AG08395 (cell line): ENCODE measurements at regions not wholly inside any gene's neighbourhood (a gene's known extent, or its start where the extent isn't known, plus 50 kb on each side); places are given as distances from the start of the nearest gene placed in this dataset.
A peak's percentile ranks its signal among the peaks of the same experiment; 100 is the strongest.

Experiments
- DNase-seq: peaks from one replicate; pipeline ENCODE4 v3.0.0; 2012; ENCODE audit warnings: mixed read lengths, low spot score

GRCh38 chr19:28936001-28936400, 276.9 kb downstream of the UQCRFS1 start:
- no peak for DNase-seq

- DNase-seq = peak; percentile 61
These were observed 278.3 kb downstream of the UQCRFS1 start for GRCh38 chr19:28934631-28935030.

GRCh38 chr19:28933039-28933438, 279.9 kb downstream of the UQCRFS1 start:
- no peak for DNase-seq

DNA sequence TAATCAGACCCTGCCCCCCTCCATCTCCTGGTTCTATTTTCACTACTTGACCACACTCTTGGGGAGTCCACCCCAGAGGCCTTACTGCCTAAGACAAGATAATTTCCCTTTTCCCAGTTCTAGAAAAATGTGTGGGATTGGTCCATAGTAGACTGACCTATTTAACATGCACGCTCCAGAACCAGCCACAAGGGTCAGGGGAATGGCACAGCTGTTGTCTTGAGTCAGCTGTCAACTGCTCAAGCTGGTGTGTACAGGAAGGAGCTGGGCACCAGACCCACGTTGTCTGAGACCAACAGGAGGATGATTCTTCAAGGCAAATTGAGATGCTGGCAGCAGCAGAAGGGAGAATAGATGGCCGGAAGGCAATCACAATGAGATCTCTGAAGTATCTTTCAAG, 280.5 kb downstream of the UQCRFS1 start:
- DNase-seq = no peak

DNA sequence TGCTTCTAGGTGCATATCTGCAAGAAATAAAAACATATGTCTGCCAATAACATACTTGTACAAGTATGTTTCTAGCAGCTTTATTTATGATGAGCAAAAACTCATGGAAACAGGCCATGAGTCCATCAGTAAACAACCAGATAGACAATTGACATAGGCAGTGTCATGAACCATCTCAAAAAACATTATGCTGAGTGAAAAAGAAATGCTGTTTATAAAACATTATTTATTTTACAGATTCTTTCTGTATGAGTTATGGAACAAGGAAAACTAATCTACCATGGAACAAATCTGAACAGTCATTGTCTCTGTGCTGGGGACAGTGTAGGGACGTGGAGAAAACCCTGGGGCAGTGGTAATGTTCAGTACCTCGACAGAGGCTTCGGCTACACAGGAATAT, 283.9 kb downstream of the UQCRFS1 start:
- DNase-seq = no peak

DNA sequence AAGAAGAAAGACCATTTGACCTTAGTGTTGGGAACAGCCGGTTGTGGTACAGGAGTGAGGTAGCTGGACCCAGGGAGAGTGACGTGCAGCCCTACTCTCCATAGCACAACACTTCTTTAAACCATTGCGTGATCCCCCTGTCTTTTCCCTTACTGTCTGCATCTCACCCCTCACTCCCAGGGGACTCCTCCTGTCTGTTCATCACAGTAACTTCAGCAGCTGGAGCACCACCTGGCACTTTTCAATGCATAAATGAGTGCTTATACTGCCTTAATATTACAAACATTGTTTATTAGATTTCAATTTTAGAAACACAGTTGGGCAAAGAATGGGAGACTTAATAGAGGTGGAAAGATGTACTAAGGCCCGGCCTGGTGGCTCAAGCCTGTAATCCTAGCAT, 285.5 kb downstream of the UQCRFS1 start:
- DNase-seq = no peak

GRCh38 chr19:28920269-28921066, 292.5 kb downstream of the UQCRFS1 start:
- no peak for DNase-seq

- no peak for DNase-seq
These were observed 295.3 kb downstream of the UQCRFS1 start for GRCh38 chr19:28917621-28918020.

GRCh38 chr19:28915737-28916460, 297.1 kb downstream of the UQCRFS1 start:
- DNase-seq = no peak

DNA sequence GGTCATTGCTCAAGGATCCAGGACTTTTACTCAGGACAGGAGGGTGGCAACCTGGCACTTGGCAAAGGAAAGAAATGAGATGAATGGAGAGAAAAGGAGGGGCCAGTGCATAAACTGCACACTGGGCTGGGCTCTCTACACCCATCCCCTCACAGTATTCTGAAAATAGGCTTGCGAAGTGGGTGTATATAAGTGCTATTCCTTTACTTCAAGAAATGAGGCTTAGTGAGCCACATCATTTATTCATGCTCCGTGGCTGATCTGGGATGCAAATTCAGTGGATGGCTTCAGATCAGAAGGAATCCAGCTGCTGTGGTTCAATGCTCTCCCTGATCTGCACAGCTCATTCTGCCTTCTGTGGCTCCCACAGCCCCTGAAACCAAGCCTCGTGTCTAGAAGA, 297.7 kb downstream of the UQCRFS1 start:
- DNase-seq = no peak

- DNase-seq = no peak
These were observed 298.8 kb downstream of the UQCRFS1 start for GRCh38 chr19:28914173-28914572.

GRCh38 chr19:28913626-28914025, 299.3 kb downstream of the UQCRFS1 start:
- DNase-seq = no peak

DNA sequence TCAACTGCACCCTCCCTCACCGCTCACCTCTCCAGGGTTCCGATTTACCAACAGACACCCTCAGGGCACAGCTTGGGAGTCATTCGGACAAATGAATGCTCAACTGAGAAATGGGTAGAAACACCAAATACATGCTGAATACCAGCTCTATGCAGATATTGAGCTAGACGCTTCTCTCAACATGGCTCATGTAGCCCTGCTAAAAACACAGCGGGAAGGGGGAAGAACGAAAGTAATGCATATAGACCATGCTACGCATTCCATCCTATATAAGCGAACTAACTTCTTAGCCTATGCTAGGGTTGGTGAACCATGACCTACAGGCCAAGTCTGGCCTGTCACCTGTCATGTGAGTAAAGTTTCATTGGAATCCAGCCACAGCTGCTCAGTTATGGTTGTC, 304.0 kb downstream of the UQCRFS1 start:
- DNase-seq = no peak

DNA sequence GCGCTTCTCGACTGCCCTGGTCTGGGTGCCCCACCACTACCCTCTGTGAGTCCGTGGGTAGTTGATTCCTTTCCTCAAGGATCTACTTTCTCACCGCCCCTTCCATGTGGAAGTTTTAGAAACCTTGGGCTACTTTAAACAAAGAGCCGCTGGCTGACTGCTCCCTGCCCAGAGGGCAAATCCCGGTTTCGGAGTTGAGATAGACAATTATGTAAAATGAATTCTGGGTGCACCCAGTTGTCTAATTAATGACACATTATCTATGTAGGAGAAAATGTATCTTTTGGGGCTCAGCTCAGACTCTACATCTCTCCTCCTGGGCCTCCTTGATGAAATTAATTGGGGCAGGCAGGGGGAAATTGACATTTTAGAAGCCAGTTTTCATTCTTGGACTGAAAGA, 305.4 kb downstream of the UQCRFS1 start:
- DNase-seq = no peak

GRCh38 chr19:28905996-28906395, 307.0 kb downstream of the UQCRFS1 start:
- DNase-seq = peak; percentile 62

DNA sequence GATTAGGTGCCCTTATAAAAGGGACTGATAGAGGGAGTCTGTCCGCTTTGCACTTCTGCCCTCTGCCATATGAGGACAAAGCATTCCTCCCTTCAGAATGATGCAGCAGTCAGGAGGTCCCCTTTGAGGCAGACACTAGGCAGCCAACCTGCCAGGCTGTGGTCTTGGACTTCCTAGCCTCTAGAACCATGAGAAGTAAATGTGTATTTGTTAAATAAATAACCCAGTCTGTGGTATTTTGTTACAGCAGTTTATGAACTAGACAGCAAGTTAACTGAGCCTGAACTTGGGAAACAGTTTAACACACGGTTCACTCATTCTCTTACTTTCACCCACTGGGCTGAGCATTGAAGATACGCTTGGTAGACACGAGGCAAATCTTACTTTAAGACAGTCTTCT, 313.2 kb downstream of the UQCRFS1 start:
- no peak for DNase-seq

DNA sequence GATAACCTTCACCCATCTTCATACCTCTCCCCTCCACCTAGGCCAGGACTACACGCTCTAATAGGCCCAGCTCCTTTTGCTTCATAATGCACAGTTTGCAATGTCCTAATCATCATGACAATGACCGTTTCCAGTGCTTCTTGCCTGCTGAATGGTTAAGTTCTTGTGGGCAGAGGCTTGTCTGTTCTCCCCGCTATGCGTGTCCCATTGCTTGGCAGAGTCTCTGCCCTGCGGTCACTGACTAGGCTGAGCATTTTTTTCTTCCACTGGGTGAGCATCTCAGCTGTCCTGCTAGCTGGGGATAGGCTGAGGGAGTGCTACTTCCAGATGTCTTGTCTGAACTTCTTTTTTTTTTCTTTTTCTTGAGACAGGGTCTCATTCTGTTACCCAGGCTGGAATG, 314.7 kb downstream of the UQCRFS1 start:
- peak; percentile 79 for DNase-seq

- DNase-seq = no peak
These were observed 322.8 kb downstream of the UQCRFS1 start for GRCh38 chr19:28889941-28890670.

- no peak for DNase-seq
These were observed 324.9 kb downstream of the UQCRFS1 start for GRCh38 chr19:28887920-28888618.

- DNase-seq = no peak
These were observed 326.2 kb downstream of the UQCRFS1 start for GRCh38 chr19:28886708-28887107.

DNA sequence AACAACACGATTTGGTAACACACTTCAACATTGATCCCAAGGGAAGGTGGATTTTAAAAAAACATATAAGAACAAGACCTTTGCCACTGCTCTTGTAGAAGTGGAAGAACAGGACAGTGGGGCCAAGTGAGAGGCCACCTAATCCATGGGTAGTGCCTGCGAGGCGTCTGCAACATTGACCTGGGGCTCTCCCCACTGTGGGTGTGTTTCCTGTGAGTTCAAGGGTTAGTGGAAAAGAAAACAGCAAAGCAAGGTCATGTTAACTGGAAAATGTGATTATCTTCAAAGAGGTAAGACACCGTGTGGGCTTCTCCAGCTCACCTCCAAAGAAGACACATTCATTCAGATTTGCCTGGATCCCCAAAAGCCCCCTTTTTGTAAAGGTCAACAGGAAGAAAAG, 327.0 kb downstream of the UQCRFS1 start:
- DNase-seq = no peak

DNA sequence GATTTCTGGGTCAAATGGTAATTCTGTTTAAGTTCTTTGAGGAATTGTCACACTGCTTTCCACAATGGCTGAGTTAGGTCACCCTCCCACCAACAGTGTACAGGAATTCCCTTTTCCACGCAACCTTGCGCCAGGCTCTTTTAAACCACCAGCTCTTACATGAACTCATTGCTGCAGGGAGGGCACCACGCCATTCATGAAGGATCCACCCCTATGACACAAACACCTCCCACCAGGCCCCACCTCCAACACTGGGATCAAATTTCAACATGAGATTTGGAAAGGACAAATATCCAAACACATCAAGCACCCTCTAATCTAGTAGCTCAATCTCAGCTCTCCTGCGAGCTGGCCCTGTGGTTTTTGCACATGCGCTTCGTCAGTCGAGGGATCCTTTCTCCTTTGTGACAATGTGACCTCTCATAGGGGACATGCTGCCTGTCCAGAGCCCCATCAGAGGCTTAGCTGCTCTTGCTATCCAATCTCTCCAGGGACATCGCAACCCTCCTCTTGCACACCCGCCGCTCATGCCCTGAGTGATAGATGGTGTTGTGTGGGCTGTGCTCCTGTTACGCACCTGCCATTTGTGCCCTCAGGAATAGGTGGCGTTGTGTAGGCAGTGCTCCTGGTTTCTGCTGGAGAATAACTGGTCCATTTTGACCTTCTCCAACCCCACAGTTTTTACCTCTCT, 328.0 kb downstream of the UQCRFS1 start:
- no peak for DNase-seq
